ENCODE measurements at regions not wholly inside any gene's neighbourhood (a gene's known extent, or its start where the extent isn't known, plus 50 kb on each side); places are given as distances from the start of the nearest gene placed in this dataset.
"Not testable (repeated sequence)": the region's sequence is repeated elsewhere in the genome, so short reads cannot be mapped to it uniquely, and the experiment has no call there.

- DNase-seq (ENCODE audit: low read depth, low spot score) = no peak
Measured at GRCh38 chr5:124871303-124871702, 124.9 kb upstream of the ZNF608 start.

GRCh38 chr5:124872086-124872485, 125.6 kb upstream of the ZNF608 start:
- no peak for DNase-seq (ENCODE audit: low read depth, low spot score)

DNA sequence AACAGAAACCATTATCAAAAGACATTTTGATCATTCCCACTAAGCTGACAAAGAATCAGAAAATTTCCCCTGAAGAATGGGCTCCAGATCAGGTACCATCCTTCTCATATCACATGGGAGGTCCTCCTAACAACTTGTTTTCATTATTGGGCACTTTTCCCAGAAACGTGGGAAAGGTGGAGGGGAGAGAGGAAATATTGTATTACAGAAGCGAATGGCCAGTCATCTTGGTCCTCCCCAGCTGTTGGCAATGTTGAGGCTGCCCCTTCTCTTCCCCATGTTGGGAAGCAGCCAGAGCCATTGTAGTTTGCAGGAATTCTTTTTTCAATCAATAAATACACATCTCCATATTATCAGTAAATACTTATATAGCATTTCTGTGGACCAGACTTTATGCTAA, 126.2 kb upstream of the ZNF608 start:
- DNase-seq (ENCODE audit: low read depth, low spot score) = no peak

GRCh38 chr5:124873188-124873587, 126.7 kb upstream of the ZNF608 start:
- DNase-seq (ENCODE audit: low read depth, low spot score) = no peak

GRCh38 chr5:124873713-124874112, 127.3 kb upstream of the ZNF608 start:
- no peak for DNase-seq (ENCODE audit: low read depth, low spot score)

- no peak for DNase-seq (ENCODE audit: low read depth, low spot score)
Measured at GRCh38 chr5:124876566-124876965, 130.1 kb upstream of the ZNF608 start.

GRCh38 chr5:124876983-124877382, 130.5 kb upstream of the ZNF608 start:
- no peak for DNase-seq (ENCODE audit: low read depth, low spot score)

- DNase-seq (ENCODE audit: low read depth, low spot score) = no peak
Measured at GRCh38 chr5:124877501-124878146, 131.2 kb upstream of the ZNF608 start.

- no peak for DNase-seq (ENCODE audit: low read depth, low spot score)
Measured at GRCh38 chr5:124878583-124879342, 132.3 kb upstream of the ZNF608 start.

- no peak for DNase-seq (ENCODE audit: low read depth, low spot score)
Measured at GRCh38 chr5:124880903-124881697, 134.7 kb upstream of the ZNF608 start.

GRCh38 chr5:124883681-124884080, 137.2 kb upstream of the ZNF608 start:
- no peak for DNase-seq (ENCODE audit: low read depth, low spot score)

GRCh38 chr5:124884114-124884513, 137.7 kb upstream of the ZNF608 start:
- no peak for DNase-seq (ENCODE audit: low read depth, low spot score)

GRCh38 chr5:124885490-124885889, 139.1 kb upstream of the ZNF608 start:
- DNase-seq (ENCODE audit: low read depth, low spot score) = no peak

DNA sequence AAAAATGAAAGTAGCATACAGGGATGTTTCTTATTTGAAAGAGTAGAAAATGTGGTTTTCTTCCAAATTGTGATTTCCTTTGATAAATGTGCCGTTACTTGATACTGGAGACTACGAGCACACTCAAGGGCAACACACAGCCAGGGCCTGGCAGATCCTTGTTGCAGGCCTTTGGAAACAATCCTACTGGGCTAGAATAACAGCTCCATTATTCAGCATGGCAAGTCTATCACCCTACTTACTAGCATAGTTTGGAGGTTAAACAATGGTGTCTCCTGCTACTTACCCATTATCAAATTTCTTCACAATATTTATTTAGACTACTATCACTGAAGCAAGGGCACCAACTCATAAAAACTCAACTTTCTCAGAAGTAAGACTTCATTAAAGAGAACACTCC, 140.8 kb upstream of the ZNF608 start:
- no peak for DNase-seq (ENCODE audit: low read depth, low spot score)

DNA sequence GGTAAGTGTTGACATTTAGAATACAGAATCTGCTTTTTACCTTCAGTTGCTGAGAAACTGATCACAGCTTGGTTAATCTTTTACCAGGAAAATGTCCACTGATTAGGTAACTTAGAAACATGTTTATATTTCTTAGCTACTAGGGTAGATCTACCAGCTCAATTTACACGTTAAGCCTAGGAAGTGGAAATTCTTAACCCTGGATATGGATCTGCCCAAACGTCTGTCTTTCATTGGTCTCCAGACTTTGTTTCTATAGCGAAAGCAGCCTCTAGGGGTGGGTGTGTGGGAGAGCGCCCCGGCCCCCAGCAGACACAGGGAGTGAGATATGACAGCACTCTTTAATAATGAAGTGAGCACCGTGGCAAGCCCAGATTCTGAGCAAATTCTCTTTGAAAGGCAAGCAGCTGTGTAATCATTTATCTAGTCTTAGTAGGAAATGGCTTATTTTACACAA, 141.6 kb upstream of the ZNF608 start:
- DNase-seq (ENCODE audit: low read depth, low spot score) = no peak

- DNase-seq (ENCODE audit: low read depth, low spot score) = no peak
Measured at GRCh38 chr5:124888622-124889485, 142.4 kb upstream of the ZNF608 start.

GRCh38 chr5:124889486-124889825, 143.0 kb upstream of the ZNF608 start:
- no peak for DNase-seq (ENCODE audit: low read depth, low spot score)

DNA sequence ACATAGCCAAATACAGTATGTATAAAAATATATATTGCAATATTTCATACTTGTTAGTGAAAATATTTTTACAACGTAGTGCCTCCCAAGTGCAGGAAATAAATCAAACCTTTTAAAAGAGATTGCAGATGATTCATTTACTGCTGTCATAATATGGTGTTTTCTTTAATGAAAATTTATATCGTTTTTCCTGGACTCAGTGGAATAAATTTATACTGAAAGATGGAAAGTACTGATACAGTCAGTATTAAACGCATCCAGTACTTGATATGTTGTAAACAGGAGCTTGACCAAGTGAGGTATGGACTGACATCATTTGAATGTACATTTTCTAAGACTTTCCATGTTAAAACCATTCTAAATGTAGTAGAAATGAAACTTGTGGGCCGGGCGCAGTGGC, 143.4 kb upstream of the ZNF608 start:
- DNase-seq (ENCODE audit: low read depth, low spot score) = no peak

GRCh38 chr5:124890442-124890841, 144.0 kb upstream of the ZNF608 start:
- not testable (repeated sequence) for DNase-seq (ENCODE audit: low read depth, low spot score)

GRCh38 chr5:124891179-124891578, 144.7 kb upstream of the ZNF608 start:
- DNase-seq (ENCODE audit: low read depth, low spot score) = no peak

DNA sequence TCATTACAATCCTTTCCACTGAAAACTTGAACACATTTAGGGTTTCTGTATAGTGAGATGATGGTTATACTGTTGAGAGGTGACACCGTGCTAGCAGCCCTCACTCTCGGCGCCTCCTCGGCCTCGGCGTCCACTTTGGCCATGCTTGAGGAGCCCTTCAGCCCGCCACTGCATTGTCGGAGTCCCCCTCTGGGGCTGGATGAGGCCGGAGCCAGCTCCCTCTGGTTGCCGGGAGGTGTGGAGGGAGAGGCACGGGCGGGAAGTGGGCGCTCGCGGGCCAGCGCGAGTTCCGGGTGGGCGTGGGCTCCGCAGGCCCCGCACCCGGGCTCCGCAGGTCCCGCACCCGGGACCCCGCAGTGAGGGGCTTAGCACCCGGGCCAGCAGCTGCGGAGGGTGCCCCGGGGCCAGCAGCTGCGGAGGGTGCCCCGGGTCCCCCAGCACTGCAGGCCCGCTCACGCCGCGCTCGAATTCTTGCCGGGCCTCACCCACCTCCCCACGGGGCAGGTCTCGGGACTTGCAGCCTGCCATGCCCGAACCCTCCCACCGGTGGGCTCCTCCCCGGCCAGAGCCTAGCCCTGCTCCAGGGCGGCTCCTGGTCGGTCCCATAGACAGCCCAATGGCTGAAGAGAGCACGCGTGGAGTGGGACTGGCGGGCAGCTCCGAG, 145.9 kb upstream of the ZNF608 start:
- DNase-seq (ENCODE audit: low read depth, low spot score) = no peak

Data from brain pericyte (primary cell).